BE2C (cell line): ENCODE measurements at regions not wholly inside any gene's neighbourhood (a gene's known extent, or its start where the extent isn't known, plus 50 kb on each side); places are given as distances from the start of the nearest gene placed in this dataset.

Source experiments
- DNase-seq: peaks from one replicate; pipeline ENCODE4 v3.0.0-alpha.2; 2020
- H3K27me3 ChIP-seq: fragments of 250-450 bp; sonication (Bioruptor Pico); 2 replicates; pipeline ENCODE4 v1.5.1; 2020; ENCODE audit warnings: mild to moderate bottlenecking
- H3K36me3 ChIP-seq: fragments of 250-450 bp; sonication (Bioruptor Pico); 2 replicates; pipeline ENCODE4 v1.5.1; 2020; ENCODE audit warnings: mild to moderate bottlenecking
- H3K4me1 ChIP-seq: fragments of 250-450 bp; sonication (Bioruptor Pico); 2 replicates; pipeline ENCODE4 v1.5.1; 2020
- H3K4me3 ChIP-seq: 2 replicates; pipeline ENCODE4 v1.5.1; 2011; ENCODE audit warnings: low read depth, low read length
- H3K9me3 ChIP-seq: fragments of 250-450 bp; sonication (Bioruptor Pico); 2 replicates; pipeline ENCODE4 v1.5.1; 2020
- TF ChIP-seq, protein P1 (sequence below): IDR thresholded peaks from 2 replicates; pipeline ENCODE4 v1.5.1; 2012; ENCODE audit warnings: mild to moderate bottlenecking, low read depth, low read length

GRCh38 chr3:31182661-31183060 lies 288.2 kb upstream of the GADL1 start:
- TF ChIP-seq, protein P1, sequence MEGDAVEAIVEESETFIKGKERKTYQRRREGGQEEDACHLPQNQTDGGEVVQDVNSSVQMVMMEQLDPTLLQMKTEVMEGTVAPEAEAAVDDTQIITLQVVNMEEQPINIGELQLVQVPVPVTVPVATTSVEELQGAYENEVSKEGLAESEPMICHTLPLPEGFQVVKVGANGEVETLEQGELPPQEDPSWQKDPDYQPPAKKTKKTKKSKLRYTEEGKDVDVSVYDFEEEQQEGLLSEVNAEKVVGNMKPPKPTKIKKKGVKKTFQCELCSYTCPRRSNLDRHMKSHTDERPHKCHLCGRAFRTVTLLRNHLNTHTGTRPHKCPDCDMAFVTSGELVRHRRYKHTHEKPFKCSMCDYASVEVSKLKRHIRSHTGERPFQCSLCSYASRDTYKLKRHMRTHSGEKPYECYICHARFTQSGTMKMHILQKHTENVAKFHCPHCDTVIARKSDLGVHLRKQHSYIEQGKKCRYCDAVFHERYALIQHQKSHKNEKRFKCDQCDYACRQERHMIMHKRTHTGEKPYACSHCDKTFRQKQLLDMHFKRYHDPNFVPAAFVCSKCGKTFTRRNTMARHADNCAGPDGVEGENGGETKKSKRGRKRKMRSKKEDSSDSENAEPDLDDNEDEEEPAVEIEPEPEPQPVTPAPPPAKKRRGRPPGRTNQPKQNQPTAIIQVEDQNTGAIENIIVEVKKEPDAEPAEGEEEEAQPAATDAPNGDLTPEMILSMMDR: no peak
- no peak for DNase-seq
- H3K4me1 ChIP-seq: no peaks in the 10 kb centered on the region
- no peak overlapping the region for H3K4me3 ChIP-seq
- H3K9me3 ChIP-seq: no peaks in the 10 kb centered on the region
- no peaks in the 10 kb centered on the region for H3K36me3 ChIP-seq
- H3K27me3 ChIP-seq: no peaks in the 10 kb centered on the region

GRCh38 chr3:31184261-31185061 lies 290.0 kb upstream of the GADL1 start:
- H3K4me1 ChIP-seq: no peaks in the 10 kb centered on the region
- H3K4me3 ChIP-seq: no peak overlapping the region
- TF ChIP-seq, protein P1: no peak

GRCh38 chr3:31185062-31185357 lies 290.5 kb upstream of the GADL1 start:
- Histone ChIP-seq H3K36me3 (no peaks in the 10 kb centered on the region), H3K9me3 (no peaks in the 10 kb centered on the region), H3K27me3 (no peaks in the 10 kb centered on the region), H3K4me1 (no peaks in the 10 kb centered on the region), H3K4me3 (no peak overlapping the region)
- no peak for DNase-seq
- TF ChIP-seq, protein P1: no peak

More at GRCh38 chr3:31184261-31185061, 290.0 kb upstream of the GADL1 start:
- Histone ChIP-seq H3K36me3 (no peaks in the 10 kb centered on the region), H3K9me3 (no peaks in the 10 kb centered on the region), H3K27me3 (no peaks in the 10 kb centered on the region)
- no peak for DNase-seq

DNA sequence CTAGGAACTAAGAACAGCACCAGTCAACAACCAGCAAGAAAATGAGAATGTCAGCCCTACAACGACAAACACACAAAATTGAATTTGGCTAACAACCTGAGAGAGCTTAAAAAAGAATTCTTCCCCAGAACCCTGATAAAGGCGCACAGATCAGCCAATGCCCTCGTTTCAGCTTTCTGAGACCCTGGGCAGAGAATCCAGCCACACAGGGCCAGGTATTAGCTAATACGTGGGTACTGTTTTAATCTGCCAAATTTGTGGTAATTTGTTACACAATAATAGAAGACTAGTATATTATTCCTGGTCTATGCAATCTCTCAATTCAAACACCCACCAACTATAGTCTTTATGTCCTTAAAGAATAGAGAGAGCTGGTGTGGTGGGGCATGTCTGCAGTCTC lies 291.6 kb upstream of the GADL1 start:
- Histone ChIP-seq H3K9me3 (no peaks in the 10 kb centered on the region), H3K36me3 (no peaks in the 10 kb centered on the region), H3K4me1 (no peaks in the 10 kb centered on the region), H3K27me3 (no peaks in the 10 kb centered on the region), H3K4me3 (no peak overlapping the region)
- DNase-seq: no peak
- TF ChIP-seq, protein P1: no peak

- H3K4me1 ChIP-seq: no peaks in the 10 kb centered on the region
- no peaks in the 10 kb centered on the region for H3K36me3 ChIP-seq
- H3K27me3 ChIP-seq: no peaks in the 10 kb centered on the region
- no peak for DNase-seq
- no peaks in the 10 kb centered on the region for H3K9me3 ChIP-seq
- TF ChIP-seq, protein P1: no peak
- H3K4me3 ChIP-seq: no peak overlapping the region
These were observed 292.9 kb upstream of the GADL1 start for GRCh38 chr3:31187380-31187779.

- TF ChIP-seq, protein P1: no peak
- no peak overlapping the region for H3K4me3 ChIP-seq
- no peaks in the 10 kb centered on the region for H3K4me1 ChIP-seq
- no peak for DNase-seq
- H3K36me3 ChIP-seq: no peaks in the 10 kb centered on the region
- no peaks in the 10 kb centered on the region for H3K9me3 ChIP-seq
- no peaks in the 10 kb centered on the region for H3K27me3 ChIP-seq
These were observed 293.7 kb upstream of the GADL1 start for GRCh38 chr3:31188112-31188511.
